ENCODE measurements at regions not wholly inside any gene's neighbourhood (a gene's known extent, or its start where the extent isn't known, plus 50 kb on each side); places are given as distances from the start of the nearest gene placed in this dataset.
"Not testable (repeated sequence)": the region's sequence is repeated elsewhere in the genome, so short reads cannot be mapped to it uniquely, and the experiment has no call there.

DNA sequence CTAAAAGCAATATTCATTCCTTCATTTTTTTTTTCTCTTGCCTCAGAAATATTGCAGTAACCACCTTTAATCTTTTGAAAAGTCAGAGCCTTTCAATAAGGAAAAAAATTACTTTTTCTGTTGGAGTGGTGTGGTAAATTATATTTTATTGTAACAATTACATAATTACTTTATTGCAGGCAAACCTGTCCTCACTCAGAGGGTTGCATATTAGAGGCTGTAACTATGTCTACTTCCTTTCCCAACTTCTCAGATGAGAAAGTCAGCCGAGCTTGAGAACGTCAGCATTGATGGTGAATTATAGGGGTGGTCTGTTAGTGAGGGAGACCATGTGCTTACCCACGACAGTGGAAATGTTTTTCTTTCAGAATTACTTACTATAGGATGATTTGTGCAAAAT lies 611.8 kb downstream of the KIF4B start:
- DNase-seq: no peak

DNA sequence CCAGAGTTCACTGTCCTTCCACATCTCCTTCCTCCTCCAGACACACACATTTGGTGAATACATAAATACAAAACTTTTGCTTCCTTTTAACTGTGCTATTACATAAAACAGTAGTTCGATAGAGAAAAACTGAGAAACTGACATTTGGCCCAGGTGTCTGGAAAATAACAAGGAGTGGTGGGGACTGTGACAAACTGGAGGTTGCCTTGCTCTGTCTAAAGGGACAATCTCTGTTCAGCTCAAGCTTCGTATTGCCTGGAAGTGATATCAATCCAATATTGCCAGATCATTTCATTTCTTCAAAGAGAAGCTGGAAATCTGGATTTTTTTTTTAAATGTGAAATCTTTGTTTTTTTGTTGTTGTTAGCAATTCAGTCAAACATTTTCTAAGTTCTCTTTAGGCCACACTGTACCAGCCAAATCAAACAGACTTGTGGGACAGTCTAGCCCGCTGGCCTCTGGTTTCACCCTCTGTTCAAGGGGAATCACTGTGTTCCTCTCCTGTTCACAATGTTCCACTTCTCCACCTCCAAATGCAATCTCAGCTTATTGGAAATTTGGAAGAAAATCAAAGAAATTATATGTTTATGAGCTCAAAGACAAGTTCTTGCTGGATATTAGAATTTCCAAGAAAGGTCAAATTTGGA lies 612.5 kb downstream of the KIF4B start:
- no peak for DNase-seq

- DNase-seq: no peak
Observed at GRCh38 chr5:155626592-155626991, 613.0 kb downstream of the KIF4B start.

- no peak for DNase-seq
Observed at GRCh38 chr5:155628346-155628745, 614.8 kb downstream of the KIF4B start.

GRCh38 chr5:155629597-155629996 lies 616.0 kb downstream of the KIF4B start:
- DNase-seq: no peak

DNA sequence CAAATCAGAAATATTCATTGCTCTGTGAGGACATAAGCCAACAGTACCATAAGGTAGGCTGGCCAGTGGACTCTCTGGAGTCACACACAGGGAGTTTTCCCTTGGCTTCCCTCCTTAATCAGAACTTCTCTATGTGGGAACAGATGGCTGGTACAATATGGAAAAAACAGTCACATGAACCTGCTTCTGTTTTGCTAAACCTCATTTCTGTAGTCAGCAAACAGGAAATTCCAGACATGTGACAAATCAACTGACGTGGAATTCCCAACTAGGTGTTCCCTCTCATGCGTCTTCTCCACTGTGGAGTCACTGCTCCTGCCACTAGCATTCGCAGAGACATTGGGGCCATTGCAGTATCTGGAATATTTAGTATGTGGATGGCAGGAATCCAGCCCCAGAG lies 617.6 kb downstream of the KIF4B start:
- no peak for DNase-seq

DNA sequence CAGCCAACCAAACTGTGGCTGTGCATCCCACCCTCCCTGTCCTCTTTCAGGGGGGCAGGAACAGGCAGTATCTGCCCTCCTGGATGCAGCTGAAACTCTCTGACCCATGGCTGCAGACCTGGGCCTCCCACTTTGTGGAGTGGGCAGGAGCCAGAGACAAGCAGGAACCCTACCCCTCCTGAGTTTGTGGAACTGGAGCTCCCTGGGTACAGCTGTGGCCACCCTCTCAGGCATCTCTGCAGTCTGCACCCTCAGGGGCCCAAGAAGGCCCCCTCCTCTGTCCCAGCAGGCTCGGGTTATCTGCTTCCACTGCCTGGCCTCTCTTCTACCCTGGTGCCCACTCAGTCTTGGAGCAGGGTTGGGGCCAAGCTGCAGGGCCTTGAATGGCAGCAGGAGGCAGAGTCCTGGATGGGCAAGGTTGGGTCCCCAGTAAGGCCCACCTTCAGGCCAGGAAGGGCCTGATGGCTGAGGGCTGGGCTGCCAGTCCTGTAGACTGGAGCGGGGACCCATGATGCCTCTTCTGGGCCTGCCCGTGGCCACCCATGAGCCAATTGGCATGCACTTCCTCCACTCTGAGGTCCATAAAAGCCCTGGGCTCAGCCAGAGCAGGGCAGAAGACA lies 619.9 kb downstream of the KIF4B start:
- no peak for DNase-seq

DNA sequence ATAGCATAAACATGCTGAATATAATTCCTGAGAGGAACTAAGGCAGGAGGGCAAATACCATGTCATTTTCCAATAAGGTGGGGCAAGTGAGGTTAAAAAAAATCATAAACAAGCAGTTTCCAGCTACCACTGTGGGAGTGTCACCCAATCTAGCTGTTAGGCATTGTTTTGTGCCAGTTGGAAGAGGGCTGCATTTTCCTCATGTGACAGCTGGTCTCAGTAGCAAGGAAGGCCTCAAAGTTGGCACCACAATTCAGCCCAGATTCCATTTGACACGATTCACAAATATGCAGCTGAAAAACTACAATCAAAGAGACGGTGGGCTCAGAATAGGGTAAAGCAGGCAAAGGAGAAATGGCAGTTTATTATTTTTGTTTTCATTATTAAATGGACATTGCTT lies 636.1 kb downstream of the KIF4B start:
- no peak for DNase-seq

DNA sequence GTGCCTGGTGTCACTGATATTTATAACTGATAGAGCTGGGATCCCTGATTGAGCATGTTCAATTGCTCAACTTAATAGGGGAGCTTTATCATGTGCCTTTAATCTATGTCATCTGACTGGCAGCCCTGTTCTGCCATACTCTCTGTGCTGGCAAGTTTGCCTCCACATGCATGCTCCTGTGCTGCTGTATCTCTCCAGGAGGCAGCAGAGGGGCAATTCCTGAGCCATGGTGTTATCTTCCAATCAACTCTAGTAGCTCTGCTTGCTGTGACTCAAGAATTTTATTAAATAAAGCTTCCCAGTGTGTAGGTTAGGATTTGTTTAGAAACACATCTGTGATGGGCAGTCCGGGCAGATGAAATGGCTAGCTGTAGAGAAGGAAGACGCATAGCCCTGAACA lies 642.0 kb downstream of the KIF4B start:
- no peak for DNase-seq

DNA sequence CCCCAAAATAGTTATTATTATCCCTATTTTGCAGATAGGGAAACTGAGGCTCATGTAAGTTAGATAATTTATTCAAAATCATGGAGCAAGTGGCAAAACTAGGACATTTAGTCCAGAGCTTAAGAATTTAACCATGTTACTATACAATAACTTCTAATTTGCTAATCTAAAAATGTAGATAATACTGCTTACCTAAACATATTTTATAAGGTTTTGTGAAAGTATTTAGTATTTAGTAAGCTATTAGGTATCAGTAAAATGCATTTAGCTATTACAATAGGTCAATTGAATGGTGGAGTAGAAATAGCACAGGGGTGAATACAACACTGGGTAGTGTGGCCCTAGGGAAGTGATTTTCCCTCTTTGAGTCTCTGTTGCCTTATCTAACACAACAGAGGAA lies 648.3 kb downstream of the KIF4B start:
- DNase-seq: no peak

GRCh38 chr5:155665361-155665760 lies 651.8 kb downstream of the KIF4B start:
- DNase-seq: no peak

DNA sequence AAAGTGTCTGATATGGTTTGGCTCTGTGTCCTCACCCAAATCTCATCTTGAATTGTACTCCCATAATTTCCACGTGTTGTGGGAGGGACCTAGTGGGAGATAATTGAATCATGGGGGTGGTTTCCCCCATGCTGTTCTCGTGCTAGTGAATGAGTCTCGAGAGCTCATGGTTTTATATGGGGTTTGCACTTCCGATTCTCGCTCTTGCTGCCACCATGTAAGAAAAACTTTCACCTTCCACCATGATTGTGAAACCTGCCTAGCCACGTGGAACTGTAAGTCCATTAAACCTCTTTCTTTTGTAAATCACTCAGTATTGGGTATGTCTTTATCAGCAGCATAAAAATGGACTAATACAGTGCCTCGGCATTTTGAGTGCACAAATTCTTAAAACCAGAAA lies 655.0 kb upstream of the SGCD start:
- not testable (repeated sequence) for DNase-seq

GRCh38 chr5:155676967-155677366 lies 650.0 kb upstream of the SGCD start:
- DNase-seq: no peak

DNA sequence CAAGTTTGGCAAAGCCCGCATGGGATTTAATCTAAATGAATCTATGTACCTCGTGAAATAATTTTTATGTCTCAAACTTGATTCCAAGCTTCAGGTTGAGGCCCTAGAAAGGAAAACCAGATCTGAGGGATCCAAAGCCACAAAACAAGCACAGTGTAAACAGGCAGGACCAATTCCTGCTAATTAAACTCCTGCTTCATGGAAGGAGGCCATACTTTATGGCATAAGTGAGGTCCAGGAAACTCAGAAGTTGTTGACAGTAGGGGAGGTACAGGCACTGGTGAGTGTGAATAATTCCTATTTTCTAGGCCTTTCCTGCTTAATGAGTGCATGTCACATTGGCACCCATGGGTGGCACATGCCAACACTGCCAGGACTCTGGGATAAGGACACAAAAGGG lies 648.6 kb upstream of the SGCD start:
- no peak for DNase-seq

DNA sequence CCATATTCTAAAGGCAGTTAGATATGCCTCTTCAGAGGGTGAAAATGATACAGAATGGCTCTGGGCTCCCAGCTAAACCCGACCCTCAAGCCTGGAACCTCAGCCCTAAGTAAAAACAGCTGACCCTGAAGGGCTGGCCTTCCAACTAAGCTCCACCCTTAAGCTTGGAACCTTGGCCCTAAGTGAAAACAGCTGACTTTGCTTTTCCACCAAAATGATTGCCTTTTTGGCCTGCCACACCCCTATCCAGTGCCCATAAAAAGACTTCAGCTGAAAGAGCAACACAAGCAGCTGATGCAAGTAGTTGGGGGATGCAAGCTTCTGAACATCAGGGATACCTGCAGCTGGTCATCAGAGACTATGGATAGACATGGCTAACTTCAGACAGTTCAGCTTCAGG lies 647.4 kb upstream of the SGCD start:
- DNase-seq: no peak

DNA sequence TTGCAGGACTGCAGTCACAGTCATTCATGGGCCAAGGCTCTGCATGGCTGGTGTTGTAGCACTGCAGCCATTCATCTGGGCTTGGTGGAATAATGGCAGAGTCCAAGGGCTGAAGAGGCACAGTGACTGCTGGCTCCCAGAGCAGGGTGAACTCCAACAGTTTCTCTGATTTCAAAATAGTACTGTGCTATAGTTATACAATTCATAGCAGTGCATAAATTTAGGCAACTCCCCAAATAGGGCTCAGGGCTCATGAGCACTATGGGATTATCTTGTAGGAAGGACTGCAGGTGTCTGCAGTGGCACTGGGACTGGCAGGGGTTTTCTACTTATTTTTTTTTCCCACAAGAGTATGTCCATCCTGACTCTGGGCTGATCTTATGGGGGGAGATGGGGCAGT lies 642.5 kb upstream of the SGCD start:
- no peak for DNase-seq

DNA sequence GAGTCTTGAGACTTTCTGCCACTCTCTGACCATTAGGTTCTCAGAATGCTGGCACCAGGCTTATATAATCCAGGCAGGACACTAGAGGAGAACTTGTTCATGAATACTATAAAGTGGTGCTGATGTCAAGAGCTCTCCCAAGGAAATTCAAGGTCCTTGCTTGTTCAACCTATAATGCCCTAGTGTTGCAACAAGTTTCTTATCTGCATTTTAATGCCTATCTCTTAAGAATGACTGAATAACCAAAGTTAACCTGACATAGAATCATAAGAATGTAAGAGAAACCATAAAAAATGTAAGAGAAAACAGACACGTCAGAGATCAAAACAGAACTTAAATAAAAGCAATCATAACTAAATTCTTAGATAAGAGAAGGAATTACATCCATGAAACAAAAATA lies 640.8 kb upstream of the SGCD start:
- no peak for DNase-seq

DNA sequence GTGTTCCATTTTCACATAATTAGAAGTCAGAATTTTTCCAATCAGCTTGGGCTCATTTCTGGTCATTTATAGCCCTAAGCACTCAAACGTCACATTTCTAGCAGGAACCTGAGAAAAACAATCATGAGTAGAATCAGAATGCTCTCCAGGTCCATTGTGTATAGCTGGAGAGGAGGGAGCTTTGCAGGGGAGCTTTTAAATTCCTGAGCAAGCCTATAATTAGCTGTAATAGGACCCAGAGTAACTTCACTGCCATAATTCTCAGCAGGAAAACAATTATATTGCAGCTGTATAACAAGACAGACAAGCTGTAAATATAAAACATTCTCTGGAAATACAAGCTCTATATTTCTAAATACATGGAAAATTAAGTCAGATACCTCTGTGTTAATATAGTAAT lies 637.6 kb upstream of the SGCD start:
- no peak for DNase-seq

DNA sequence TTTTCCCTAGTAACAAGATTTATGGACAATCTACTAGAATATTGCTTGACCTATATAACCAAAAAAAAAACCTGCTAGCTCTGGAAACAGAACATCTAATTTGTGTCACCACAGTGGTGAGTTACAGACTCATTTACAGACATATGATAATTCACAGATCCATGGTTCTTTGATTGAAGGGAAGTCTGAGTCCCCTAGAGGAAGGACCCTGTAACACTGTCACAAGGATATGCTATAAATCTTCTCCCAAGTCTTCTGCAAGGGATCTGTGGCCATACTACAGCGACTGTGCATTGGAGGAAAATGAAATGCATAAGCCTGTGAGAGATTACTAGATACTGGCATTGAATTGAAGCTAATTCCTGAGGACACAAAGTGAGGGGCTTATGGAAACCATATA lies 630.6 kb upstream of the SGCD start:
- no peak for DNase-seq

DNA sequence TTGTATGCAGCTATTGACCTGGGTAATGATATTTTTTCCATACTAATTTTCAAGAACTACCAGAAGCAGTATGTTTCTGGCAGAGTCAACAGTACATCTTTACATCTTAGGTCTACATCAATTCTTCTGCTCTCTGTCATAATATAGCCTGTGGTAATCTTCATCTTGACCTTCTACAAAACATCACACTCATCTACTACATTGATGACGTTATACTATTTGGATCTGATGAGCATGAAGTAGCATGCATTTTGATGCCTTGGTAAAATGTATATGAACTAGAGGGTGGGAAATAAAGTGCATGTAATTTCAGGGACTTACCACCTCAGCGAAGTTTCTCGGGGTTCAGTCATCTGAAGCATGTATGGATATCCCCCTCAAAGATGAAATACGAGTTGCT lies 629.7 kb upstream of the SGCD start:
- DNase-seq: no peak

GRCh38 chr5:155699385-155699784 lies 627.6 kb upstream of the SGCD start:
- DNase-seq: no peak

GRCh38 chr5:155700333-155700732 lies 626.6 kb upstream of the SGCD start:
- DNase-seq: no peak

- DNase-seq: no peak
Observed at GRCh38 chr5:155711882-155712281, 615.1 kb upstream of the SGCD start.

GRCh38 chr5:155714435-155714834 lies 612.5 kb upstream of the SGCD start:
- not testable (repeated sequence) for DNase-seq

DNA sequence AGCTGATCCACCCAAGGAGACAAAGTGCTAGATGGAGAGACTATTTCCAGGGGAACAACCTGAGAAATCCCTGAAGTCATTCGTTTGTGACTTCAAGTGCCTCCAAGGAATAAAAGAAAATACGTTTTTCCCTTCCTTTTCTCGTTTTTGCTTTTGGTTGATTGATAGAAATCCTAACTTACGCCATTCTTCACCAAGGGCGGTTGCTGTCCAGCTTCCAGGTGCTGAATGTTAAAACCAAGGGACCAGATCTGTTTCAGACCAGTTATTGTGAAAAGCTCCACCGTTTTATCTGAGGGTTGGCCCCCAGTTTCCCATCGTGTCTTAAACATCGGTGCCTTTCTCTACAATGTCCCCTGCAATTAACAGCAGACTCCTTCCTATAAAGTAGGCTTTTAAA lies 600.7 kb upstream of the SGCD start:
- no peak for DNase-seq
